ENCODE measurements at regions not wholly inside any gene's neighbourhood (a gene's known extent, or its start where the extent isn't known, plus 50 kb on each side); places are given as distances from the start of the nearest gene placed in this dataset.

GRCh38 chr6:26258212-26258977, 106.6 kb upstream of the BTN3A2 start:
- TF ChIP-seq CTCF (conservative IDR thresholded peaks at IDR 0.05; ENCODE audit: low read depth, low read length) (peak; percentile 43), EZH2 (IDR thresholded peaks at IDR 0.05; ENCODE audit: borderline replicate concordance, low read depth, low read length, poor library complexity, severe bottlenecking) (no peak)

All from A673 (cell line).